ENCODE measurements at regions not wholly inside any gene's neighbourhood (a gene's known extent, or its start where the extent isn't known, plus 50 kb on each side); places are given as distances from the start of the nearest gene placed in this dataset.

- no peak for DNase-seq (ENCODE audit: low spot score)
- intact Hi-C loops (cut with DNase I) = no loop called here
These were observed 414.2 kb downstream of the ZNF521 start for GRCh38 chr18:24937639-24938275.

GRCh38 chr18:24940416-24940815 lies 411.6 kb downstream of the ZNF521 start:
- DNase-seq (ENCODE audit: low spot score) = no peak
- intact Hi-C loops (cut with DNase I) = no loop called here

- DNase-seq (ENCODE audit: low spot score) = no peak
- intact Hi-C loops (cut with DNase I) = no loop called here
These were observed 410.6 kb downstream of the ZNF521 start for GRCh38 chr18:24941174-24941951.

- no peak for DNase-seq (ENCODE audit: low spot score)
- intact Hi-C loops (cut with DNase I) = no loop called here
These were observed 409.8 kb downstream of the ZNF521 start for GRCh38 chr18:24942144-24942543.

GRCh38 chr18:24947521-24948305 lies 404.3 kb downstream of the ZNF521 start:
- no peak for DNase-seq (ENCODE audit: low spot score)
- intact Hi-C loops (cut with DNase I) = no loop called here

GRCh38 chr18:24949908-24950307 lies 402.1 kb downstream of the ZNF521 start:
- no peak for DNase-seq (ENCODE audit: low spot score)
- intact Hi-C loops (cut with DNase I) = no loop called here

- no peak for DNase-seq (ENCODE audit: low spot score)
- intact Hi-C loops (cut with DNase I) = no loop called here
These were observed 397.6 kb downstream of the ZNF521 start for GRCh38 chr18:24954341-24954740.

GRCh38 chr18:24958001-24958400 lies 394.0 kb downstream of the ZNF521 start:
- DNase-seq (ENCODE audit: low spot score) = no peak
- intact Hi-C loops (cut with DNase I) = no loop called here

- intact Hi-C loops (cut with DNase I) = no loop called here
These were observed 392.9 kb downstream of the ZNF521 start for GRCh38 chr18:24959051-24959476.

GRCh38 chr18:24964216-24964615 lies 387.8 kb downstream of the ZNF521 start:
- no peak for DNase-seq (ENCODE audit: low spot score)
- intact Hi-C loops (cut with DNase I) = no loop called here

More at GRCh38 chr18:24959051-24959476, 392.9 kb downstream of the ZNF521 start:
- no peak for DNase-seq (ENCODE audit: low spot score)

- intact Hi-C loops (cut with DNase I) = no loop called here
- no peak for DNase-seq (ENCODE audit: low spot score)
These were observed 383.7 kb downstream of the ZNF521 start for GRCh38 chr18:24968238-24968775.

GRCh38 chr18:24972577-24972976 lies 379.4 kb downstream of the ZNF521 start:
- intact Hi-C loops (cut with DNase I) = no loop called here
- DNase-seq (ENCODE audit: low spot score) = no peak

GRCh38 chr18:24974431-24974830 lies 377.5 kb downstream of the ZNF521 start:
- intact Hi-C loops (cut with DNase I) = no loop called here
- DNase-seq (ENCODE audit: low spot score) = no peak

- no peak for DNase-seq (ENCODE audit: low spot score)
- intact Hi-C loops (cut with DNase I) = no loop called here
These were observed 376.2 kb downstream of the ZNF521 start for GRCh38 chr18:24975496-24976372.

- intact Hi-C loops (cut with DNase I) = no loop called here
- DNase-seq (ENCODE audit: low spot score) = no peak
These were observed 375.5 kb downstream of the ZNF521 start for GRCh38 chr18:24976502-24976901.

- intact Hi-C loops (cut with DNase I) = no loop called here
- no peak for DNase-seq (ENCODE audit: low spot score)
These were observed 372.7 kb downstream of the ZNF521 start for GRCh38 chr18:24979235-24979634.

- intact Hi-C loops (cut with DNase I) = no loop called here
- no peak for DNase-seq (ENCODE audit: low spot score)
These were observed 369.1 kb downstream of the ZNF521 start for GRCh38 chr18:24982831-24983230.

GRCh38 chr18:24983566-24984139 lies 368.3 kb downstream of the ZNF521 start:
- intact Hi-C loops (cut with DNase I) = no loop called here
- DNase-seq (ENCODE audit: low spot score) = no peak

GRCh38 chr18:24985586-24985985 lies 366.4 kb downstream of the ZNF521 start:
- no peak for DNase-seq (ENCODE audit: low spot score)
- intact Hi-C loops (cut with DNase I) = no loop called here

All from posterior vena cava (tissue), 2 donors.